ENCODE measurements at regions not wholly inside any gene's neighbourhood (a gene's known extent, or its start where the extent isn't known, plus 50 kb on each side); places are given as distances from the start of the nearest gene placed in this dataset.

DNA sequence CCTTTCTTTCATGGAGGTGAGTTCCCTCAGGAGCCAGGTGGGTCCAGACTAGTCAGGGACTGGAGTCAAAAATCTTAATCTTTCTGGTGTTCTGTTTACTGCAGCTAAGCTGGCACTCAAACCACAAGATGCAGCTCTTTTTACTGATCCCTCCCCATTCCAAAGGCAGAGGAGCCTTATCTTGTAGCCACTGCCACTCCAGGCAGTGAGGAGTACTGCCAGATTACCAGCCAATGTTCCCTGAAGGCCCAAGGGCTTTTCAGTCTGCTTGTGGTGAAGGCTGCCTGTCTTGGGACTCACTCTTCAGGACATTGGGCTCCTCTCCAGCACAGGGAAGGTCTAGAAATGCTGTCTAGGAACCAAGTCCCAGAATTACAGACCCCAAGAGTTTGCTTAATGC is 490.4 kb upstream of the ADGRB3 start:
- no peak for TF ChIP-seq ZFP36 (IDR thresholded peaks at IDR 0.05; ENCODE audit: borderline replicate concordance, partially characterized antibody)
- no peak for TF ChIP-seq ELK1 (IDR thresholded peaks at IDR 0.05; ENCODE audit: low read depth, low read length)
- no peak for TF ChIP-seq SMC3 (IDR thresholded peaks at IDR 0.05)
- TF ChIP-seq, protein P1, sequence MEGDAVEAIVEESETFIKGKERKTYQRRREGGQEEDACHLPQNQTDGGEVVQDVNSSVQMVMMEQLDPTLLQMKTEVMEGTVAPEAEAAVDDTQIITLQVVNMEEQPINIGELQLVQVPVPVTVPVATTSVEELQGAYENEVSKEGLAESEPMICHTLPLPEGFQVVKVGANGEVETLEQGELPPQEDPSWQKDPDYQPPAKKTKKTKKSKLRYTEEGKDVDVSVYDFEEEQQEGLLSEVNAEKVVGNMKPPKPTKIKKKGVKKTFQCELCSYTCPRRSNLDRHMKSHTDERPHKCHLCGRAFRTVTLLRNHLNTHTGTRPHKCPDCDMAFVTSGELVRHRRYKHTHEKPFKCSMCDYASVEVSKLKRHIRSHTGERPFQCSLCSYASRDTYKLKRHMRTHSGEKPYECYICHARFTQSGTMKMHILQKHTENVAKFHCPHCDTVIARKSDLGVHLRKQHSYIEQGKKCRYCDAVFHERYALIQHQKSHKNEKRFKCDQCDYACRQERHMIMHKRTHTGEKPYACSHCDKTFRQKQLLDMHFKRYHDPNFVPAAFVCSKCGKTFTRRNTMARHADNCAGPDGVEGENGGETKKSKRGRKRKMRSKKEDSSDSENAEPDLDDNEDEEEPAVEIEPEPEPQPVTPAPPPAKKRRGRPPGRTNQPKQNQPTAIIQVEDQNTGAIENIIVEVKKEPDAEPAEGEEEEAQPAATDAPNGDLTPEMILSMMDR (IDR thresholded peaks at IDR 0.05) = no peak
- TF ChIP-seq POLR2A (IDR thresholded peaks at IDR 0.05; ENCODE audit: low read length) = no peak
- TF ChIP-seq BHLHE40 (IDR thresholded peaks at IDR 0.05; ENCODE audit: low read depth, low read length) = no peak
- TF ChIP-seq EP300 (IDR thresholded peaks at IDR 0.05) = no peak
- no peak for TF ChIP-seq RAD21 (conservative IDR thresholded peaks at IDR 0.05 in 1 of 2, IDR thresholded peaks at IDR 0.05 in 1 of 2)
- no peak for TF ChIP-seq BCL3 (IDR thresholded peaks at IDR 0.05)
- TF ChIP-seq JUN (IDR thresholded peaks at IDR 0.05) = no peak
- no peak for TF ChIP-seq CHD2 (IDR thresholded peaks at IDR 0.05; ENCODE audit: low read length, partially characterized antibody)
- TF ChIP-seq KDM5A (IDR thresholded peaks at IDR 0.05) = no peak

Measured in A549 (cell line).